A549 (cell line): ENCODE measurements at regions not wholly inside any gene's neighbourhood (a gene's known extent, or its start where the extent isn't known, plus 50 kb on each side); places are given as distances from the start of the nearest gene placed in this dataset.
A peak's percentile ranks its signal among the peaks of the same experiment; 100 is the strongest.

ENCODE experiments used
- ATAC-seq, 2 experiments: fragments of 200-7000 bp in 1 of 2; fragments of >200 bp in 1 of 2; cut with Nextera tagmentation in 1 of 2; cut with Tn5 transposase in 1 of 2; 3 replicates each; pipeline versions ENCODE4 v1.8.0 to v1.9.1; 2018 to 2020; ENCODE audit warnings: mild to moderate bottlenecking in 1 of 2, moderate library complexity in 1 of 2
- CTCF ChIA-PET: fragments of 300-600 bp; sonication (Branson Sonifier 250); formaldehyde crosslinking; extraction: SDS; loops from one replicate; lab custom pipeline; 2021; ENCODE audit warnings: antibody characterized with exemption, inconsistent platforms; lab: Yijun Ruan, JAX
- POLR2A ChIA-PET: fragments of 350-600 bp; formaldehyde crosslinking; extraction: SDS; loops from one replicate; lab custom pipeline; 2021; ENCODE audit warnings: antibody characterized with exemption, inconsistent platforms; lab: Yijun Ruan, JAX
- DNase-seq, 2 experiments: peaks; one replicate each; pipeline versions ENCODE4 v3.0.0 to v3.0.0-alpha.2; 2011 to 2016; ENCODE audit warnings: low read depth in 1 of 2, low spot score in 1 of 2
- FAIRE-seq: peaks from 2 replicates; lab custom pipeline; 2011; peaks lifted over from hg19 to GRCh38; lab: Jason Lieb, UNC
- H3K27ac ChIP-seq, 2 experiments: fragments of >200 bp; sonication (Bioruptor Twin); formaldehyde crosslinking; 3 replicates each; pipeline ENCODE4 v1.5.1; 2016 to 2017
- H3K4me1 ChIP-seq: fragments of >200 bp; sonication (Bioruptor Twin); formaldehyde crosslinking; 3 replicates; pipeline ENCODE4 v1.6.1; 2016
- H3K4me2 ChIP-seq: fragments of >200 bp; sonication (Bioruptor Twin); formaldehyde crosslinking; 3 replicates; pipeline ENCODE4 v1.6.1; 2016
- H3K4me3 ChIP-seq: fragments of >200 bp; sonication (Bioruptor Twin); formaldehyde crosslinking; 3 replicates; pipeline ENCODE4 v1.5.1; 2016
- H3K9me3 ChIP-seq: fragments of >200 bp; sonication (Bioruptor Twin); formaldehyde crosslinking; 3 replicates; pipeline ENCODE4 v1.6.1; 2016
- ATOH8 ChIP-seq: fragments of 250-450 bp; sonication (Bioruptor Pico); IDR thresholded peaks from 2 replicates; pipeline ENCODE4 v1.5.0; 2020; ENCODE audit warnings: low read depth, mild to moderate bottlenecking, moderate library complexity
- CBX8 ChIP-seq: fragments of 200-600 bp; sonication (generic); IDR thresholded peaks from 2 replicates; pipeline ENCODE4 v1.6.1; 2016
- CTCF ChIP-seq: fragments of >200 bp; sonication (Bioruptor Twin); formaldehyde crosslinking; IDR thresholded peaks from 3 replicates; pipeline ENCODE4 v1.5.1; 2016
- ESRRA ChIP-seq: fragments of 150-350 bp; IDR thresholded peaks from 2 replicates; pipeline ENCODE4 v1.6.1; 2014; ENCODE audit warnings: mild to moderate bottlenecking, low read length, borderline replicate concordance
- FOSB ChIP-seq: fragments of 250-450 bp; sonication (Bioruptor Pico); IDR thresholded peaks from 2 replicates; pipeline ENCODE4 v1.5.0; 2020; ENCODE audit warnings: mild to moderate bottlenecking, moderate library complexity
- GATA3 ChIP-seq: IDR thresholded peaks from 2 replicates; pipeline ENCODE4 v1.6.1; 2012; ENCODE audit warnings: borderline replicate concordance
- HDAC2 ChIP-seq: fragments of 200-600 bp; sonication (generic); IDR thresholded peaks from 2 replicates; pipeline ENCODE4 v1.6.1; 2016
- HES2 ChIP-seq: fragments of >200 bp; sonication (Bioruptor Twin); formaldehyde crosslinking; IDR thresholded peaks from 2 replicates; pipeline ENCODE4 v1.6.1; 2016
- HOXB5 ChIP-seq: fragments of 250-450 bp; sonication (Bioruptor Pico); IDR thresholded peaks from 2 replicates; pipeline ENCODE4 v1.5.0; 2020; ENCODE audit warnings: mild to moderate bottlenecking, moderate library complexity
- MAFK ChIP-seq: fragments of 450-650 bp; IDR thresholded peaks from 2 replicates; pipeline ENCODE4 v1.6.1; 2014; ENCODE audit not compliant: partially characterized antibody
- NFE2L2 ChIP-seq: fragments of 150-350 bp; conservative IDR thresholded peaks from 2 replicates; pipeline ENCODE4 v1.6.1; 2014; ENCODE audit warnings: low read length
- RCOR1 ChIP-seq: fragments of 150-350 bp; IDR thresholded peaks from 2 replicates; pipeline ENCODE4 v1.6.1; 2014; ENCODE audit warnings: antibody characterized with exemption, low read length, low read depth
- REST ChIP-seq: fragments of 200-600 bp; sonication (generic); IDR thresholded peaks from 2 replicates; pipeline ENCODE4 v1.6.1; 2016; ENCODE audit warnings: antibody characterized with exemption, mild to moderate bottlenecking, moderate library complexity
- USF2 ChIP-seq: fragments of 450-650 bp; IDR thresholded peaks from 2 replicates; pipeline ENCODE4 v1.6.1; 2014; ENCODE audit warnings: antibody characterized with exemption
- ZC3H11A ChIP-seq: fragments of 450-650 bp; IDR thresholded peaks from 2 replicates; pipeline ENCODE4 v1.6.1; 2014; ENCODE audit warnings: antibody characterized with exemption, mild to moderate bottlenecking
- ZNF302 ChIP-seq: fragments of 250-450 bp; sonication (Bioruptor Pico); IDR thresholded peaks from 2 replicates; pipeline ENCODE4 v1.9.0; 2021; ENCODE audit warnings: inconsistent platforms, mild to moderate bottlenecking, moderate library complexity
- WGBS: methylation state at CpG from one replicate; pipeline ENCODE4 v1.1.6; 2017; ENCODE audit errors: missing lambda C conversion rate; 5-methylcytosine and 5-hydroxymethylcytosine counted together

- CTCF ChIA-PET: interaction anchor here (1.5 to 5.2 kb wide), 3 partner anchors 9 to 21 kb away, joined by 7 to 20 read pairs (median 12); no protein-coding TSS in a partner anchor
- TF ChIP-seq ZC3H11A (no peak), ESRRA (no peak), FOSB (CRISPR knock-in tag) (no peak), CBX8 (no peak), REST (no peak), USF2 (no peak), GATA3 (no peak), HOXB5 (CRISPR knock-in tag) (no peak), RCOR1 (no peak), NFE2L2 (no peak), HES2 (no peak), ZNF302 (CRISPR knock-in tag) (no peak), ATOH8 (no peak)
- TF ChIP-seq, all 56 proteins: peak for 0
- Histone ChIP-seq H3K4me1 (0 out of 3 replicates have a peak, but pooled peaks cover 4% of the 10 kb centered on the region), H3K9me3 (no peaks in the 10 kb centered on the region), H3K4me3 (no peak overlapping the region), H3K4me2 (no peak overlapping the region), H3K27ac (no peak overlapping the region)
- no peak for DNase-seq
- FAIRE-seq: no peak
- ATAC-seq: no peak
- POLR2A ChIA-PET: no interaction called here
- 70% methylated on average over 13 of the region's 15 CpGs for WGBS
Observed at GRCh38 chr9:95736891-95737522, 138.5 kb upstream of the ERCC6L2 start.

- TF ChIP-seq CTCF: peak; percentile 13; the same call in 1 of the 3 replicates
- no peak for TF ChIP-seq HDAC2
- TF ChIP-seq, all 56 proteins: peak for 1
- POLR2A ChIA-PET: no interaction called here
- Histone ChIP-seq H3K4me2 (no peak overlapping the region), H3K9me3 (no peaks in the 10 kb centered on the region), H3K27ac (no peak overlapping the region), H3K4me1 (no peaks in the 10 kb centered on the region), H3K4me3 (no peak overlapping the region)
- ATAC-seq (peak; percentile 66 to 89; a peak in 3 of 6 replicates), FAIRE-seq (no peak), DNase-seq (peak; percentile 13 to 16)
- CTCF ChIA-PET: interaction anchor here (0.5 to 5.2 kb wide), 6 partner anchors 9 to 865 kb away, joined by 3 to 20 read pairs (median 7); no protein-coding TSS in a partner anchor
- WGBS: 76% methylated on average over 5 of the region's 5 CpGs
Observed at GRCh38 chr9:95736370-95736769, 139.1 kb upstream of the ERCC6L2 start.

- ChIA-PET CTCF (interaction anchor here (1.1 to 5.2 kb wide), 5 partner anchors 8 to 109 kb away, joined by 3 to 20 read pairs (median 7); no protein-coding TSS in a partner anchor), POLR2A (no interaction called here)
- 100% methylated on average over 1 of the region's 1 CpG for WGBS
- no peak for DNase-seq
- no peaks in the 10 kb centered on the region for H3K9me3 ChIP-seq
- FAIRE-seq: no peak
- no peak for ATAC-seq
- no peak overlapping the region for H3K27ac ChIP-seq
- H3K4me1 ChIP-seq: no peaks in the 10 kb centered on the region
- TF ChIP-seq MAFK: no peak
- H3K4me2 ChIP-seq: no peak overlapping the region
- H3K4me3 ChIP-seq: no peak overlapping the region
Observed at GRCh38 chr9:95735701-95736100, 139.8 kb upstream of the ERCC6L2 start.
